Osteoblast (primary cell): ENCODE measurements at regions not wholly inside any gene's neighbourhood (a gene's known extent, or its start where the extent isn't known, plus 50 kb on each side); places are given as distances from the start of the nearest gene placed in this dataset.

Experiments
- DNase-seq: peaks from one replicate; pipeline ENCODE4 v3.0.0; 2011; ENCODE audit warnings: low spot score, mixed read lengths; ENCODE audit not compliant: insufficient read length; ENCODE audit errors: missing footprints
- H2AFZ ChIP-seq: 2 replicates; pipeline ENCODE4 v1.6.0; 2011; ENCODE audit warnings: mild to moderate bottlenecking, low read length
- H3K27ac ChIP-seq: 2 replicates; pipeline ENCODE4 v1.5.1; 2011; ENCODE audit warnings: mild to moderate bottlenecking, low read depth, low read length, moderate library complexity
- H3K27me3 ChIP-seq: 2 replicates; pipeline ENCODE4 v1.6.0; 2012; ENCODE audit warnings: mild to moderate bottlenecking, control low read depth, inconsistent platforms, low read length, moderate library complexity; ENCODE audit not compliant: insufficient read depth
- H3K36me3 ChIP-seq: 2 replicates; pipeline ENCODE4 v1.5.1; 2011; ENCODE audit warnings: mild to moderate bottlenecking, low read length, control low read depth, moderate library complexity; ENCODE audit not compliant: insufficient read depth
- H3K4me1 ChIP-seq: 2 replicates; pipeline ENCODE4 v1.5.1; 2011; ENCODE audit warnings: mild to moderate bottlenecking, low read length, control low read depth, moderate library complexity; ENCODE audit not compliant: insufficient read depth
- H3K4me2 ChIP-seq: 2 replicates; pipeline ENCODE4 v1.6.0; 2011; ENCODE audit warnings: mild to moderate bottlenecking, low read length; ENCODE audit not compliant: insufficient read depth
- H3K4me3 ChIP-seq: fragments of 200-600 bp; sonication (generic); 3 replicates; pipeline ENCODE4 v1.5.1; 2012; ENCODE audit warnings: mild to moderate bottlenecking, low read length, inconsistent platforms; ENCODE audit not compliant: insufficient read depth
- H3K79me2 ChIP-seq: 2 replicates; pipeline ENCODE4 v1.6.0; 2012; ENCODE audit warnings: mild to moderate bottlenecking, low read length, control low read depth, inconsistent platforms; ENCODE audit not compliant: insufficient read depth
- H3K9me3 ChIP-seq: 2 replicates; pipeline ENCODE4 v1.5.1; 2011; ENCODE audit warnings: low read depth, low read length, control low read depth
- H4K20me1 ChIP-seq: 2 replicates; pipeline ENCODE4 v1.6.0; 2012; ENCODE audit warnings: mild to moderate bottlenecking, low read length, control low read depth; ENCODE audit not compliant: insufficient read depth
- CTCF ChIP-seq: IDR thresholded peaks from 2 replicates; pipeline ENCODE4 v1.5.1; 2011; ENCODE audit warnings: mild to moderate bottlenecking, low read depth, low read length, moderate library complexity; ENCODE audit errors: extremely low read depth

DNA sequence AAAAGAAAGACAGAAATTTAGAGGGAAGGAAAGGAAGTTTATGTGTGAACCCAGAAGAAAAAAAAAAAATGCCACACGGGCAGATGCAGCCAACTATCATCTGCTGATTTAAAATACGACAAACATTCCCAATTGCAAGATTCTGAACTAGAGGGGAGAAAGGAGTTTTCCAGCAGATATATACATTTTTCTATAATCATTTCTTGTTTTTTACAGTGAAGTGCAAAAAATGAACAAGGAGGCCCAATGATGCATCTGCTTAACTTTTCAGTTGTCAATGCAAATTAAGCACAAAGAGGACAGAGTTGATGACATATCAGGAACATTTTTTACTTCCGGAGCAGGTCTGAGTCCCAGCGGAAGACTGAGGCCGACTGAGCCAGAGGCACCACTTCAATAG lies 144.7 kb downstream of the MYCN start:
- Histone ChIP-seq H3K79me2 (no peaks in the 10 kb centered on the region), H3K36me3 (no peaks in the 10 kb centered on the region), H3K27me3 (no peaks in the 10 kb centered on the region), H2AFZ (no peak overlapping the region), H3K4me3 (no peak overlapping the region), H3K9me3 (no peaks in the 10 kb centered on the region), H3K4me2 (no peak overlapping the region), H4K20me1 (no peaks in the 10 kb centered on the region), H3K4me1 (no peaks in the 10 kb centered on the region), H3K27ac (no peak overlapping the region)
- TF ChIP-seq CTCF: no peak
- no peak for DNase-seq

- Histone ChIP-seq H3K27me3 (no peaks in the 10 kb centered on the region), H3K27ac (no peak overlapping the region), H3K4me3 (no peak overlapping the region), H3K9me3 (no peaks in the 10 kb centered on the region), H3K79me2 (no peaks in the 10 kb centered on the region), H3K4me1 (no peaks in the 10 kb centered on the region), H4K20me1 (no peaks in the 10 kb centered on the region), H2AFZ (no peak overlapping the region), H3K36me3 (no peaks in the 10 kb centered on the region), H3K4me2 (no peak overlapping the region)
- no peak for DNase-seq
- no peak for TF ChIP-seq CTCF
These were observed 143.9 kb downstream of the MYCN start for GRCh38 chr2:16084274-16084673.

DNA sequence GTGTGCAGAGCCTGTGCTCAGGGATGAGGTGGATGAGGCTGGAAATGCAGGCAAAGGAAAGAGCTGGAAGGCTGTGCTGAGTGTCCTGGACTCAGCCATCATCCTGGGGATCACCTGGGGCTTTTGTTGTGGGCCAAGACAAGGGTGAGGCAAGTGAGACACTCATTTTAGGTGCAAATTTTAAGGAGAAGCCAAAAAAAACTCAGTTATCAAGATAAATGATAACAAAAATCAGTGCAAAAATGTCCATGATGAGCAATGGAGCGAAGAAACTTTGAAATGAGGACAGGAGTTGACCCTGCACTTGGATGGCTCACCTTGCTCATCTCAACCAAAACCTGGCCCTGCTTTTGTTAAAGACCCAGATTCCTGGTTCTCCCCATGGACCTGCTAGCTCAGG lies 141.9 kb downstream of the MYCN start:
- DNase-seq: no peak
- Histone ChIP-seq H3K4me3 (no peak overlapping the region), H2AFZ (no peak overlapping the region), H3K9me3 (no peaks in the 10 kb centered on the region), H3K4me1 (no peaks in the 10 kb centered on the region), H3K27ac (no peak overlapping the region), H3K4me2 (no peak overlapping the region), H3K36me3 (no peaks in the 10 kb centered on the region), H3K79me2 (no peaks in the 10 kb centered on the region), H3K27me3 (no peaks in the 10 kb centered on the region), H4K20me1 (no peaks in the 10 kb centered on the region)
- no peak for TF ChIP-seq CTCF

GRCh38 chr2:16081316-16082200 lies 141.2 kb downstream of the MYCN start:
- Histone ChIP-seq H3K79me2 (no peaks in the 10 kb centered on the region), H3K9me3 (no peaks in the 10 kb centered on the region), H3K4me3 (no peak overlapping the region), H3K4me1 (no peaks in the 10 kb centered on the region), H2AFZ (no peak overlapping the region), H3K4me2 (no peak overlapping the region), H3K27ac (no peak overlapping the region), H3K36me3 (no peaks in the 10 kb centered on the region), H4K20me1 (no peaks in the 10 kb centered on the region), H3K27me3 (no peaks in the 10 kb centered on the region)
- DNase-seq: no peak
- no peak for TF ChIP-seq CTCF
